Right kidney (tissue), 1 donor: ENCODE measurements at regions not wholly inside any gene's neighbourhood (a gene's known extent, or its start where the extent isn't known, plus 50 kb on each side); places are given as distances from the start of the nearest gene placed in this dataset.
"Not testable (repeated sequence)": the region's sequence is repeated elsewhere in the genome, so short reads cannot be mapped to it uniquely, and the experiment has no call there.

ENCODE experiments used
- DNase-seq: peaks from one replicate; pipeline ENCODE4 v3.0.0-alpha.2; 2016

- no peak for DNase-seq
These were observed 367.6 kb upstream of the AGA start for GRCh38 chr4:177809791-177810190.

DNA sequence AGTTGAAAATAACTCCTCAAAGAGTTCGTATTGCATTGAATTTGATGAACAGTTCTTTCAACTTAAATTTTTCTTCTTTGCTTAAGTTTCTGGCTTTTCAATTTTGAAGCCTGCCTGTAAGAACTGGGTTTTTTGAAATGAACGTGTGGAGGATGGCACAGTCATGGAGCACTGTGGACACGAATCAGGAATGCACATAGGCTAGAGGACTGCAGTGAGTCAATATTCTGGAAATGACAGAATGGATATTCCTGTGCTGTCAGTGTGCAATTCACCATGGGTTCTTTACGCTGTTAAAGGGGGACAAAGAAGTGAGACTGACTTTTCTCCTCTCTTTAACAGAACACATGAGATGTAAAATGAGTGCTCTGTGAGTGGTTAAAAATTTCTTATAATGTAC, 368.0 kb upstream of the AGA start:
- no peak for DNase-seq

GRCh38 chr4:177818392-177818791, 376.2 kb upstream of the AGA start:
- DNase-seq = not testable (repeated sequence)

GRCh38 chr4:177826973-177827372, 384.7 kb upstream of the AGA start:
- no peak for DNase-seq

- no peak for DNase-seq
These were observed 399.0 kb upstream of the AGA start for GRCh38 chr4:177841258-177841657.

- no peak for DNase-seq
These were observed 411.0 kb upstream of the AGA start for GRCh38 chr4:177853229-177853628.

- DNase-seq = no peak
These were observed 413.4 kb upstream of the AGA start for GRCh38 chr4:177855507-177856197.

GRCh38 chr4:177860171-177860570, 417.9 kb upstream of the AGA start:
- no peak for DNase-seq

GRCh38 chr4:177861551-177862094, 419.4 kb upstream of the AGA start:
- no peak for DNase-seq

- DNase-seq = no peak
These were observed 420.4 kb upstream of the AGA start for GRCh38 chr4:177862541-177863176.

DNA sequence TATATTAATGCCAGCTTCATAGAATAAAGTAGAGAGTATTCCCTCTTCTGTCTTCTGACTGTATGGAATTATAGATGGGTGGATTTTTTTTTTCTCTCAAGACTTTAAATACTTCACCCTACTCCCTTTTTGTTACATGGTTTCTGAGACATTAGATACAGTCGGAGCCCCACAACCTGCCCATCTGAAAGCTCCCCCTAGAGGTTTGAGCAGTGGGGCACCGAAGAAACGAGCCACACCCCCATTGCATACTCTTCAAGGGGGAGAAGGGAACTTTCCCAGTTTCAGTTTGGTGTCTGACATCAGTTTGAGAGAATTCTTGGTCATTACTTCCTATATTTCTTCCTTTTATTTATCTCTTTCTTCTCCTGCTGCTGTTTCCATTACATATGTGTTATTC, 437.6 kb upstream of the AGA start:
- DNase-seq = no peak

- no peak for DNase-seq
These were observed 452.9 kb upstream of the AGA start for GRCh38 chr4:177895136-177895535.

DNA sequence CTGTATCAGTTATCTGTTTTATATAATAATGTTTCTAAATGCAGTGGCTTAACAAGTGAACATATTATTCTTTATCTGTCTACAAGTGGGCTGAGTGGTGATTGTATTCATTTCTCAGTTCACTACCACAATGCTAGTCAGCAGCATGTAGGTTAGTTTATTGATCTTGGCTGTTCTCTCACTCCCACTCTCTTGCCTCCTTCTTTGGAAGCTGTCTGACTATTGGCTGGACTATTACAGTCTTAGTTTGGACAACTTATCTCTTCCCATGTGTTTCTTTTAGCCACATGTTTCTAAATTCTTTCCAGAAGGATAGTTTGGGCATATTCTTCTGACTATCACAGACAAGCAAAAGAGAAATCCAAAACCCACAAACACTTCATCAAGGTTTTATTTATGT, 459.5 kb upstream of the AGA start:
- no peak for DNase-seq

- no peak for DNase-seq
These were observed 460.1 kb upstream of the AGA start for GRCh38 chr4:177902386-177902785.

DNA sequence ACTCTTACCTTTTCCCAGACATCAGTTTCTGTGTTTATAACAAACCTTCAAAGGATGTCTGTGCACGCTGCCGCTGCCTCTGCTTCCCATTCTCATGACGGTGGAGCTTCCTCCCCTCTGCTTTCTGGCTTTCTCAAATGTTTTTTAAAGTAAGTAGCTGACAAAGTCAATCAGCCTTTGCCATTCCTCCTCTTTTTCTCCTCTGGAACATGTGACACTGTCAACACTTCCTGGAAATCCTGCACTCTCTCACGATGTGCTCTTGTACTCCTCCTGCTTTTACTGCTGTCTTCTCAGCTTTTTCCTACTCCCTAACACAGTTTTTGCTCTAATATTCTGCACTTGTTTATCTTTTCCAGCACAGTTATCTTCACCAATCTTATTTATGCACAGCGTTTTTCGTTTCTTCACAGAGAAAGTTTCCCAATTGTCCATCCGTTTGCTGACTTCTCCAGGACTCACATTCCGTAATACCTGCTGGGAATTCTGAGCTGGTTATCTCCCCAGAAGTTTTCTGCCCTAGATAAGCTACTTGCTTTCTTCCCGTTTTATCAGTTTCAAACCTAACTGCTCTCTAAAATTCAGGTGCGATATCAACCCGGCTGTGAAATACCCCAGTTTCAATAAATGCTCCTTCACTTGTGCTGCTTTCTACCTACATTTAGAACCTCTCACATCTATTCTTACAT, 465.6 kb upstream of the AGA start:
- no peak for DNase-seq

GRCh38 chr4:177921715-177922114, 479.5 kb upstream of the AGA start:
- no peak for DNase-seq

DNA sequence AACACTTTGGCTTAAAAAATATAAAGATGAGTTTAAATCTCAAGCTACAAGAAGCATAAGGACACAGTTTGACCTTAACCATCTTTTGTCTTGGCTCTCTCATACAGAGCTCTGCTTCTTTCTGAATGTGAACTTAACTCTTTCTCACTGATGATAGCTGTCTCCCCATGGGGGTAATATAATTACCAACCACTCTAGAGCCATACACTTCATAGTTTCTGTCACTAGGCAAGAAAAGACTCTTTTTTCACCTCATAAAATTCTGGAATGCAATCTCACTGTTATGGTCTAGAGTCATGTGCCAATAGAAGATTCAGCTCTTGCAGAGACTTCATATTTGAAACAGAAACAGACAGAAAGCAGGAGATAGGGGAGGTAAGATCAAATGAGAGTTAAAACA, 481.7 kb upstream of the AGA start:
- DNase-seq = no peak

DNA sequence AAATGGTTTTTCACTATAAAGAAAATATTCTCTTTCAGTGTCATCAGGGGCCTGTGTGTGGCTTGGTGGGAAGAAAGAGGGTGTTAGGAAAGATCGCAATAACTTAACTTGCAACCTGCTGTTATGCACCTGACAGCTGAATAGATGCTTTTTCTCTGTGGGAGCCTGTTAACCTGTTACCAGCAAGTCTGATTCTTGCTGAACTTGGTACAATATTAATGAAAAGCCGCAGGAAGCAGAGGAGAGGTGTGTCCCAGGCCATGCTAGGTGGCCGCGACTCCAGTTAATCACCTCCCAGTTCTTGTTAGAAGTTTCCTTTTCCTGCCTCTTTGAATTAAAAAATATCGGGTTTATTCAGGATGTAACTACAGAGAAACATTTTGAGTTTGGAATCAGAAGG, 494.8 kb upstream of the AGA start:
- DNase-seq = no peak

DNA sequence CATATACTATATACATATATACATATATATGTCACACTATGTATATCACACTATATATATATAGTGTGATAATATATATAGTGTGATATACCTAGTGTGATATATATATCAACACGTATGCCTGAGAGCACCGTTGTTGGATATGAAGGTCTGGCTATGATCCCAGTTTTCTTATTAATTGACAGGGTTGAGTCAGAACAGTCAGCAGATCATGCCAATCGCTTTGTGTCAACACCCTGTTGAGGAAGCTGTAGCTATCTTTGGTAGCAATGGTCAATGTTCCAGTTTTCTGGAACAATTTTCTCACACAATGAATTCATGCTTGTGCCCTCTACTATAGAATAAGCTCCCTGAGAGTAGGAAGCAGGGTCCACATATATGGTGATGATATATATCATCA, 496.0 kb upstream of the AGA start:
- no peak for DNase-seq

- DNase-seq = no peak
These were observed 503.0 kb upstream of the AGA start for GRCh38 chr4:177945268-177945667.

DNA sequence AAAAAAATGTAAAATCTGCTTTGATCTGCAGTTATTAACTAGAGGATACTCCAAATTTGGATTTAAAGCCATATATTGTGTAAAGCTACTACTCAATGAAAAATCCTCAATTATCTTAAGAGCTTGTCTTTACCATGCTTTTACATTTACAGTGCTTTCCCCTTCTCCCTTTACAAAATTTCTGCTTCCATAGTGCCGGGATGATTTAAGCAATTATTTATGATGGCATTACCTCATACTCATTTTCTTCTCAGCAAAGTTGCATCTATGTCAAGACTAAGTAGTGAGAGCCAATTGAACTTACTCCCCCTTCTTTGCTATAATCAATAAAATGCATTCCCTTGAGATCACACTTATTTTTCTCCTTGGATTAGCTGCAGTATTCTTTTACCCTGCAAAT, 505.4 kb upstream of the AGA start:
- no peak for DNase-seq

DNA sequence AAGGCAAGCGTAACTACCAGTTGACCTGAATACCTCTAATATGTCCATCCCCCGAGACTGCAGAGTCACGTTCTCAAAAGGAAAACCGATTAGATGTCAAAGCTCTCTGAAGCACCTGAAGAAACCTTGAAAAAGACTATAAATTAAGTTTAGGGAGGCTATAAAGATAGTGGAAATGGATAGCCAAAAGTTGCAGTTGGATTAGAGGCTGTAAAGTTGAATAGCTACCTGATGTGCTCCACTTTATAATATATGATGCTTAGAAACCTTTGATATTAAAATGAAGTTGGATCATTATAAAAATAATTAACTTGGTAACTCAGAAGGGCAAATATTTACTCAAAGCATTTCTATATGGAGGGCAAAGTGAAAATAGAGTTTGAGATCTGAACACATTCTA, 506.6 kb upstream of the AGA start:
- DNase-seq = no peak

- no peak for DNase-seq
These were observed 508.8 kb upstream of the AGA start for GRCh38 chr4:177951026-177951425.

- DNase-seq = no peak
These were observed 510.5 kb upstream of the AGA start for GRCh38 chr4:177952723-177953122.
